ENCODE measurements at regions not wholly inside any gene's neighbourhood (a gene's known extent, or its start where the extent isn't known, plus 50 kb on each side); places are given as distances from the start of the nearest gene placed in this dataset.

DNA sequence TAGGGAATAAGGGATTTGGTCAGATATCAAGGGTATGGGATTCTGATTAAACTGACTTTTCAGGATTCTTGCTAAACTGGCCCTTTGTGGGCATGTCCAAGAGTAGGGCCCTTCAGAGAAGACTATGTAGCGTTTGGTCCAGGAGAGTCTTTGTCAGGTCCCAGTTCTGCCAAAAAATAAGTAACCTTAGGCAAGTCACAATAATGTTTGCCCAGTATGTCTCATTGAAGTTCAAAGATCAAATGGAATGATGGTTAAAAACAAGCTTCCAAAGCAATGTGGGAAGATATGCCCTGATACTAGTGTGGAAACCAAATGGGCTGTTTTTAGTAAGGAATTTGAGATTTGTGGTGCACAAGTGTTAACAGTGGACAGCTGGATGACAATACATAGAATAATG, 454.4 kb downstream of the WDR72 start:
- no peak for DNase-seq

- DNase-seq, result no peak
These were observed 461.6 kb downstream of the WDR72 start for GRCh38 chr15:53297828-53298227.

- DNase-seq, result no peak
These were observed 462.9 kb downstream of the WDR72 start for GRCh38 chr15:53296603-53297002.

DNA sequence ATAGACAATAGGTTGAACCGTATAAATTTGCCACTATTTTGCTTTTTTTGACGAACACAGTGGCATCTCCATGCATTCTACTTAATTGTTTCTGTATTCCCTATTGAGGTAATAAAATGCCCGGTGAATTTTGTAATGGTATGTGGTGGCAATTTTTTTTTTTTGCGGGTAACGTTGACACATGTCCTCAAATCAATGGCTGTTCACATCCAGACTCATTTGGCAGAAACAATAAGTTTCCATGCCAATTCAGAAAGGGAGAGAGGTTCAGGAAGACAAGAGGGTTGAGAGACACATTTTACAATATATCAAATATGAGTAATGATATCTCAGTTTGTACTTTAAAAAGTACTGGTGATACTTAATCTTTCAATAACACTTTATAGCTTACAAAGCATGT, 463.9 kb downstream of the WDR72 start:
- no peak for DNase-seq

DNA sequence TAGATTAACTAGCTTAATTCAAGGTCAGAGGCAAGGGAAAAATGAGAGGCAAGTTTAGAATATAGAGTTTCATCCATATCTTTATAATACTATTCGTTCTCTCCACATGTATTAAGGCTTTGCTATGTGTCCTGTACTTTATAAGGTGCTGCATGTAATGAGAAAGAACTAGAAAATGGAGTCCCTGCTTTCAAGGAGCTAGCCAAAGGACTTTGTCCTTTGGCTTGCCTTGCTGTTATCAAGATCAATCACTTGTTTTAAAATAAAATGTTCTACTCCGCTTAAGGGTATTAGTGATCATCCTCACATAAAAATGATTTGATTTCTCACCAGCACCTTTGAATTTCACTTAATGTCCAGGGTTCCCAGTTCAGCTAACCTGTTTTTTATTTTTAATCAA, 470.9 kb downstream of the WDR72 start:
- DNase-seq, result no peak

GRCh38 chr15:53274630-53275029, 484.5 kb upstream of the ONECUT1 start:
- DNase-seq, result no peak

GRCh38 chr15:53272116-53272515, 482.0 kb upstream of the ONECUT1 start:
- no peak for DNase-seq

- DNase-seq, result no peak
These were observed 476.0 kb upstream of the ONECUT1 start for GRCh38 chr15:53266176-53266575.

- no peak for DNase-seq
These were observed 470.5 kb upstream of the ONECUT1 start for GRCh38 chr15:53260647-53261046.

DNA sequence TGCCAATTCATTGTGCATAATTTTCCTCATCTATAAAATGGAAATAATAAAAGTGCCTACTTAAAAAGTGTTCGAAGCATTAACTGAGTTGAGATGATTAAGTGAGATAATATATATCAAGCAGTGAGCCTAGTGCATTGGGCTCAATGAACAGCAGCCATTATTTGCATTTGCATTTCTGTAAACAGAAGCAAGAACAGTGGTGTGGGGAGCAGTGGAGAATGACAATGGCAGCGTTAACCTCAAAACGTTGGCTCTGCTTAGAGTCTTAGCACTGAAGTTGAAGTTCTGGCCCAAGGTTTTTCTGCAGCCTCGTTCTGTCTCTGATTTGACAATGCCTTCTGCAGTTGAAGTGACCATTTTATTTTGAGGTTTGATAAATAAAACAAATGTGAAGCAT, 466.3 kb upstream of the ONECUT1 start:
- DNase-seq, result no peak

- no peak for DNase-seq
These were observed 465.9 kb upstream of the ONECUT1 start for GRCh38 chr15:53256043-53256442.

- no peak for DNase-seq
These were observed 461.9 kb upstream of the ONECUT1 start for GRCh38 chr15:53251996-53252395.

GRCh38 chr15:53251523-53251922, 461.4 kb upstream of the ONECUT1 start:
- no peak for DNase-seq

DNA sequence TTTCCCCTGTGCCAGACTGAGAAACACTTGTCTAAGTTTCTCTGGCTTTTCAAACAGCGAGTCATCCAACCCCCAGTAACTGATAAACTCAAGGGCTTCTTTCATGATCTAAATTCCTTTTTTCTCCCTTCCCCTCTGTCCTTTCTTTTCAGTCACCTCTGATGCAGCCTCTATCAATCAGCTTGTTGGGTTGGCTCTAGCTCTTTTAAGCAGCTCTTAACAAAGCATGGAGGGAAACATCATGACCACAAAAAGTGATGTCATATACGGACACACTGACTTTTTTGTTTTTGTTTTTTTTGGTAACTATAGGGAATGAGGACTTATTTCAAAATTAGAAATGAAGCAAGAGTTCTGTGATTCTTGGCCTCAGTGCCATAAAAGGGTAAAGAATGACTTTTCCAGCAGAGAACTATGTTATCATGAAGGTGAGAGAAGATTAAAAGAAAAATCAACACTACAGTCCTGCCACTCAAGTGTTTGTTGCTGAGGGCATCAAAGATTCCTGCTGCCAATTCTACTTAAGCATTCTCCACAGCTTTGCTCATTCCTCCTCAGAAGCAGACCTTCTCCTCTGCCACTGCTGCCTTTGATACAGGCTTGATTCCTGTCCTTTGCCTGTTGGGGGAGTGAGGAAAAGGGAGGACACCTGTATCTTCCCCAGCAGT, 457.0 kb upstream of the ONECUT1 start:
- DNase-seq, result no peak

DNA sequence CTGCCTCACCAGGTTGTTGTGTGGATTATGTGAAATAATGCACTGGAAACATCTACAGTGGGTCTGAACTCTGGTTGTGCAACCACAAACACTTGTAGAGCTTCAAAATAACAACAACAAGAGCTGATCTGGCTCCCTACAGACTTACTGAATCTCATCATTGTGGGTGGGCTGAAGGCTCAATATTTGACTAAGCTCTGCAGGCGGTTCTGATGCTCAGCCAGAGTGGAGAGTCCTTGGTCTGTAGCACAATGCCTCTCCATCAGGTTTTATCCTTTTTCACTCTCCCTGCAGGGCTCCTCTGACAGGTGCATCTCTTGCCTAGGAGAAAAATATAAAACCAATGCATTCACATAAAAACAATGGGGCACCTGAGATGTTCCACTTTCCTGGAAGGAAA, 456.3 kb upstream of the ONECUT1 start:
- no peak for DNase-seq

GRCh38 chr15:53233801-53234200, 443.7 kb upstream of the ONECUT1 start:
- DNase-seq, result no peak

DNA sequence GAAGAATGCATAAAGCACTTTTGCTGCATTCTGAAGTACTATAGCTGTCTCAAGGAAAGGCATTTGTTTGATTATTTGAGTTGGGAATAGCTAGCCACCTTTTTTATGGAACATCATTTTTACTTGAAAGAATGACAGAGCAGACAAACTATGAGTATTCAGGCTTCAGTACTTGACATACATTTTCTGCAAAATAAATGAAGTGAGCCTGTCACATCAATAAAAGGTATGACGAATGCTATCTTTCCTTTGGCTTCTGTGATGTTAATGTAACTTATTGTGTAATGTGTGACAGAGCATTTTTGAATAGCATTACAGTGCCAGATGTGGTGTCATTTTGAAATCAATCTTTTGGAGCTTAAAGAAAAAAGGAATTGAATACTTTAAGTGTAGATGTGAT, 440.3 kb upstream of the ONECUT1 start:
- no peak for DNase-seq

DNA sequence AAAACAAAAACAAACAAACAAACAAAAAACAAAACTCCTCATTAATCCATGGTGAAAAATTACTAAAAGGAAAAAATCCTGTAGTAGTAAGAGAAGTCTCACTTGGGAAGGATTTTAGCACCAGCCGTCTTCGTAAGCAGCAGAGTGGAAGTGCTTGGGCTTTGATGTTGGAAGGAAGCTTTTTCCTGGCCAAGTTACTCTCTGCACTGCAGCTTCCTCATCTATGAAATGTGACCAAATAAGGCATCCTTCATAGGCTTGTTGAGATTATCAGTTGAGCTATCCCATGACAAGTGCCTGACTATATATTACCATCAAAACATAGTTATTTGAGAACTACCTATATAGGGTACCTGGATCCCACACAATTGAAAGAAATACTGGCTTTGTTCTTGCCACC, 436.4 kb upstream of the ONECUT1 start:
- no peak for DNase-seq

- no peak for DNase-seq
These were observed 435.6 kb upstream of the ONECUT1 start for GRCh38 chr15:53225781-53226180.

DNA sequence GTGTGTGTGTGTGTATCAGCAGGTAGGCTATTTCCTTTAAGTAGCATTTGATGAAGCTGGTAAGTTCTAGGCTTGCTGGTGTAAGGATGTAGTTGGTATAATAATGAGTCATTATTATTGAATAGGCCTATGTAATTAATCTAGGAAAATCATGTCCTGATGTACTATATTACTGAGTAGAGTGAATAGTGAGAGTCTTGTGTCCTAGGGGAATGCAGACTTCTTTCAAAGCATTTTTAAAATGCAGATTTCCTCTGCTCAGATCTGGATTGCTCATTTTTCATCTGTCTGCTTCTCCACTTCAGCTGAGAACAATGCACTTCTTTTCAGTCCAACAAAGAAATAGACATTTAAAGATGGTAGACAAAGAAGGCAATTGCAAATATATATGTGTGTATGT, 434.2 kb upstream of the ONECUT1 start:
- no peak for DNase-seq

- DNase-seq, result no peak
These were observed 433.7 kb upstream of the ONECUT1 start for GRCh38 chr15:53223815-53224214.

- no peak for DNase-seq
These were observed 428.8 kb upstream of the ONECUT1 start for GRCh38 chr15:53218666-53219580.

GRCh38 chr15:53216036-53216435, 425.9 kb upstream of the ONECUT1 start:
- no peak for DNase-seq

DNA sequence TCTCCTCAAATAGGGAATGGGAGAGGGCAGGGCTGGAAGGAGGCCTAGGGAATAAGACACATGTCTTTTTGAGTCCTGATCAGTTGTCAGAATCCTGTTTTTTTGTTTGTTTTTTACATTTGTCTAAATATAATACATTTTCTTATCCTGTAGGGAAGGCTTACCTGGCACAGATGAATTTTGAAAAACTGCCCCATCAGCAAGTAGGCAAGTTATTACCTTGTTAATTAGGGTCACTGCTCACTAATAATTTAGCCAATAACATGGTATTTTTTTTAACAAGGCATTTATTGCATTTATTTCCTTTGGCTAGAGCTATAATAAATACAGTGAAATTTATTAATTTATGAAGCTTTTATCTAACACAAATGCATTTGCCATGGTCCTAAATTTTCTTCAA, 423.2 kb upstream of the ONECUT1 start:
- DNase-seq, result no peak

Data from renal pelvis (tissue), 1 donor.